Effector memory CD8-positive, alpha-beta T cell (primary cell): ENCODE measurements at regions not wholly inside any gene's neighbourhood (a gene's known extent, or its start where the extent isn't known, plus 50 kb on each side); places are given as distances from the start of the nearest gene placed in this dataset.

Experiments used
- ATAC-seq: fragments of 150-1000 bp; cut with Tn5 transposase; replicated peaks from 2 replicates; pipeline ENCODE4 v1.10.0; 2021; ENCODE audit warnings: mild to moderate bottlenecking, moderate library complexity
- DNase-seq, 3 experiments: peaks; one replicate each; pipeline ENCODE4 v3.0.0; 2021
- H3K27ac Mint-ChIP-seq, 2 donors: one replicate each; pipeline ENCODE4 v1.8.0; 2022; ENCODE audit warnings: mild to moderate bottlenecking in 2 of 2, mixed read lengths in 2 of 2, moderate library complexity in 2 of 2
- H3K27me3 Mint-ChIP-seq, 2 donors: one replicate each; pipeline ENCODE4 v1.8.0; 2022; ENCODE audit warnings: mixed read lengths in 2 of 2
- H3K36me3 Mint-ChIP-seq: one replicate; pipeline ENCODE4 v1.8.0; 2022; ENCODE audit warnings: mild to moderate bottlenecking, moderate library complexity, mixed read lengths; ENCODE audit not compliant: insufficient read depth
- H3K4me1 Mint-ChIP-seq, 2 donors: one replicate each; pipeline ENCODE4 v1.8.0; 2022; ENCODE audit warnings: low read depth in 2 of 2, mixed read lengths in 2 of 2
- H3K4me3 Mint-ChIP-seq, 2 donors: one replicate each; pipeline ENCODE4 v1.8.0; 2022; ENCODE audit warnings: mild to moderate bottlenecking in 2 of 2, mixed read lengths in 2 of 2, moderate library complexity in 2 of 2
- H3K9me3 Mint-ChIP-seq, 2 donors: one replicate each; pipeline ENCODE4 v1.8.0; 2022; ENCODE audit warnings: mixed read lengths in 2 of 2

- ATAC-seq = no peak
- Mint-ChIP-seq H3K36me3 (no peaks in the 10 kb centered on the region), H3K27me3 (no peaks in the 10 kb centered on the region), H3K4me3 (no peak overlapping the region), H3K4me1 (no peaks in the 10 kb centered on the region), H3K27ac (no peak overlapping the region), H3K9me3 (peaks cover 2 to 14% of the 10 kb centered on the region in 2 donors)
- DNase-seq = no peak
Measured at GRCh38 chr5:33343676-33344327, 97.0 kb upstream of the TARS1 start.

DNA sequence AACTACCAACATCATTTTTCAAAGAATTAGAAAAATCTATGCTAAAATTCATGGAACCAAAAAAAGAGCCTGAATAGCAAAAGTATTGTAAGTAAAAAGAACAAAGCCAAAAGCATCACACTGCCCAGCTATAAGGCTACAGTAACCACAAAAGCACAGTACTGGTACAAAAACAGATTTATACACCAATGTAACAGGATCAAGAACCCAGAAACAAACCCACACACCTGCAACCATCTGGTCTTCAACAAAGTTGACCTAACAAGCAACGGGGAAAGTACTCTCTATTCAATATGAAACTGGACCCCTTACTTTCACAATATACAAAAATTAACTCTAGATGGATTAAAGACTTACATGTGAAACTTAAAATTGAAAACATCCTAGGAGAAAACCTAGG is 94.2 kb upstream of the TARS1 start:
- Mint-ChIP-seq H3K4me1 (no peaks in the 10 kb centered on the region), H3K9me3 (peaks cover 10 to 14% of the 10 kb centered on the region in 2 donors), H3K4me3 (no peak overlapping the region), H3K27ac (no peak overlapping the region), H3K36me3 (no peaks in the 10 kb centered on the region), H3K27me3 (no peaks in the 10 kb centered on the region)
- ATAC-seq (no peak), DNase-seq (no peak)

- Mint-ChIP-seq H3K27ac (no peak overlapping the region), H3K4me3 (no peak overlapping the region), H3K4me1 (no peaks in the 10 kb centered on the region), H3K9me3 (peaks cover 8% of the 10 kb centered on the region in 2 donors), H3K36me3 (peaks cover 2% of the 10 kb centered on the region), H3K27me3 (peaks cover 0 to 10% of the 10 kb centered on the region in 2 donors)
- ATAC-seq (no peak), DNase-seq (no peak)
Measured at GRCh38 chr5:33361781-33362180, 79.0 kb upstream of the TARS1 start.

GRCh38 chr5:33362915-33363314 is 77.8 kb upstream of the TARS1 start:
- no peak for ATAC-seq
- Mint-ChIP-seq H3K36me3 (peaks cover 2% of the 10 kb centered on the region), H3K4me1 (no peaks in the 10 kb centered on the region), H3K4me3 (no peak overlapping the region), H3K9me3 (peaks cover 8% of the 10 kb centered on the region in 2 donors), H3K27ac (no peak overlapping the region), H3K27me3 (peaks cover 0 to 10% of the 10 kb centered on the region in 2 donors)
- no peak for DNase-seq

- H3K4me3 Mint-ChIP-seq = no peak overlapping the region
- H3K27me3 Mint-ChIP-seq = peaks cover 0 to 10% of the 10 kb centered on the region in 2 donors
- no peaks in the 10 kb centered on the region for H3K4me1 Mint-ChIP-seq
- H3K27ac Mint-ChIP-seq = no peak overlapping the region
- DNase-seq (no peak), ATAC-seq (no peak)
- no peaks in the 10 kb centered on the region for H3K36me3 Mint-ChIP-seq
- peaks cover 8% of the 10 kb centered on the region in 2 donors for H3K9me3 Mint-ChIP-seq
Measured at GRCh38 chr5:33363537-33363936, 77.2 kb upstream of the TARS1 start.

GRCh38 chr5:33364406-33364805 is 76.4 kb upstream of the TARS1 start:
- ATAC-seq = no peak
- Mint-ChIP-seq H3K27ac (no peak overlapping the region), H3K27me3 (peaks cover 0 to 10% of the 10 kb centered on the region in 2 donors), H3K4me1 (no peaks in the 10 kb centered on the region), H3K9me3 (peaks cover 8% of the 10 kb centered on the region in 2 donors), H3K4me3 (no peak overlapping the region), H3K36me3 (no peaks in the 10 kb centered on the region)
- DNase-seq = no peak

DNA sequence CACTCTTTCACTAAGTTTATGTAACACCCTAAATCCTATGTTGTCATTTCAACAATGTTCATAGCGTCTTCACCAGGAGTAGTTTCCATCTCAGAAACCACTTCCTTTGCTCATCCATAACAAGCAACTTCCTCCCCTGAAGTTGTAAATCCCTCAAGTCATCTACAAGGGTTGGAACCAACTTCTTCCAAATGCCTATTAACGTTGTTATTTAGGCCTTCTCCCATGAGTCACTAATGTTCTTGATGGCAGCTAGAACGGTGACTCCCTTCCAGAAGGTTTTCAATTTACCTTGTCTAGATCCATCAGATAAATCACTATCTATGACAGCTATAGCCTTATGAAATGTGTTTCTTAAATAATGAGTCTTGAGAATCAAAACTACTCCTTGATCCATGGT is 73.3 kb upstream of the TARS1 start:
- Mint-ChIP-seq H3K27me3 (peaks cover 0 to 2% of the 10 kb centered on the region in 2 donors), H3K4me3 (no peak overlapping the region), H3K36me3 (no peaks in the 10 kb centered on the region), H3K4me1 (no peaks in the 10 kb centered on the region), H3K9me3 (peaks cover 0 to under 1% of the 10 kb centered on the region in 2 donors), H3K27ac (no peak overlapping the region)
- DNase-seq (no peak), ATAC-seq (no peak)

- H3K27me3 Mint-ChIP-seq = no peaks in the 10 kb centered on the region
- H3K27ac Mint-ChIP-seq = no peak overlapping the region
- ATAC-seq (no peak), DNase-seq (no peak)
- no peaks in the 10 kb centered on the region for H3K9me3 Mint-ChIP-seq
- H3K4me1 Mint-ChIP-seq = no peaks in the 10 kb centered on the region
- H3K4me3 Mint-ChIP-seq = no peak overlapping the region
- H3K36me3 Mint-ChIP-seq = no peaks in the 10 kb centered on the region
Measured at GRCh38 chr5:33369485-33370465, 71.0 kb upstream of the TARS1 start.

DNA sequence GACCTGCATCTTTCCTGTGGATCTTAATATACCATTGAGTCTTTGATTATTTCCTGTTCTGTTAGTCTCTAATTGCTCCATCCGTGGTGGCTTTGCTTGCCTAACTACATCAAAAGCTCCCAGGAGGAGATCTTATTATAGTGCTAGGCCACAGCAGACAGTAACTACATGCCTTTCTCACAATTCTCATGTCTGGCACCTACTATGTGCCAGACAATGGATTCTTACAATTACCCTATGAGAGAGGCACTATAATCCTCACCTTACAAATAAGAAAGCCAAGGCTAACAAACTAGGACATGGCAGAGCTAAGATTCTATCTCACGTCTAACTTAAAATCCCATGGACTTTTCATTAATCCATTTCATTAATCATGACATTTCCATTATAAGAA is 70.3 kb upstream of the TARS1 start:
- DNase-seq (no peak), ATAC-seq (no peak)
- Mint-ChIP-seq H3K27ac (no peak overlapping the region), H3K4me3 (no peak overlapping the region), H3K9me3 (no peaks in the 10 kb centered on the region), H3K36me3 (no peaks in the 10 kb centered on the region), H3K4me1 (no peaks in the 10 kb centered on the region), H3K27me3 (no peaks in the 10 kb centered on the region)

GRCh38 chr5:33371660-33372059 is 69.1 kb upstream of the TARS1 start:
- Mint-ChIP-seq H3K36me3 (no peaks in the 10 kb centered on the region), H3K27ac (no peak overlapping the region), H3K4me3 (no peak overlapping the region), H3K27me3 (no peaks in the 10 kb centered on the region), H3K9me3 (no peaks in the 10 kb centered on the region), H3K4me1 (no peaks in the 10 kb centered on the region)
- ATAC-seq = no peak
- DNase-seq = no peak

DNA sequence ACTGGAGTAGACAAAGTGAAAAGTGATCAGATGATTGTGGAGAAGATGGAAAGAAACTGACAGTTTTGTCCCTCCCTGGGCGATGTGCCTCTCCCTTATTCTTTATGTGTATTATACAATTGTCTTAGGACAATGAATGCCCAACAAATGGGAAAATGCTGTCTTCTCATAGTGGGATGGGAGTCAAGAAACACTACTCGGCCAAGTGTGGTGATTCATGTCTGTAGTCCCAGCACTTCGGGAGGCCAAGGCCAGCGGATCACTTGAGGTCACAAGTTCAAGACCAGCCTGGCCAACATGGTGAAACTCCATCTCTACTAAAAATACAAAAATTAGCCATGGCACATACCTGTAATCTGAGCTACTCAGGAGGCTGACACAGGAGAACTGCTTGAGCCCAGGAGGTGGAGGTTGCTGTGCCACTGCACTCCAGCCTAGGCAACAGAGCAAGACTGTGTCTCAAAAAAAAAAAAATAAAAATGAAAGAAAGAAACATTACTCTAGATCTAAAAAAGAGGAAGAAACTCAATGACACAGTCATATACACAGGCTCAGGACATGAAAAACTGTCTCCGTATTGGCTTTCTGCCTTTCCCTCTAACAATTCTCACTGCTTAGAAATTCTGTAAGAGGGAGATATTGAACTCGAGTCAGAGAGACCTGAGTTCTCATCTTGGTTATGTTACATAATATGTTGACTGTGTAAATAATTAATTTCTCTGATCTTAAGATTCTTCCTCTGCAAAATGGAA is 67.9 kb upstream of the TARS1 start:
- H3K9me3 Mint-ChIP-seq = no peaks in the 10 kb centered on the region
- H3K27me3 Mint-ChIP-seq = no peaks in the 10 kb centered on the region
- no peaks in the 10 kb centered on the region for H3K36me3 Mint-ChIP-seq
- H3K27ac Mint-ChIP-seq = no peak overlapping the region
- H3K4me3 Mint-ChIP-seq = no peak overlapping the region
- no peak for ATAC-seq
- DNase-seq = no peak
- H3K4me1 Mint-ChIP-seq = no peaks in the 10 kb centered on the region

DNA sequence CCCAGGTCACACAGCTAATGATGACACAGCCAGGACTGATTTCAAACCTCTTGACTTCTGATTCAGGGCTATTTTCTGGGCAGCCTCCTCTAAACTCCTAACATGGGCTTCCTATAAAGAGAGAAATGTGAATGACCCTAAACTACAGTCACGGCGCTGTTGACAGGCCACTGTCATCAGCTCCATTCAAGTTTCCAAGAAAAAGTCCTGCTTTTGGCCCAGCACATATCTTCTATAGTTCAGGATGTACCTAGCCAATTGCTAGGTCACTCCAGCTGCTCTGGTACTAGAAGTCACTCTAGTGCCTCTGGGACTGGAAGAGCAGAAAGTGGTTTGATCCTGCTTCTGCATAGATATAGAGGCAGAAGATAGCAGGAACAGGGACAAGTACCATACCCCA is 64.9 kb upstream of the TARS1 start:
- DNase-seq = no peak
- ATAC-seq = no peak
- Mint-ChIP-seq H3K27ac (no peak overlapping the region), H3K4me1 (no peaks in the 10 kb centered on the region), H3K9me3 (no peaks in the 10 kb centered on the region), H3K27me3 (peaks cover 0 to 7% of the 10 kb centered on the region in 2 donors), H3K4me3 (no peak overlapping the region), H3K36me3 (no peaks in the 10 kb centered on the region)

GRCh38 chr5:33379757-33380156 is 61.0 kb upstream of the TARS1 start:
- Mint-ChIP-seq H3K27me3 (peaks cover 8 to 15% of the 10 kb centered on the region in 2 donors), H3K4me1 (no peaks in the 10 kb centered on the region), H3K36me3 (no peaks in the 10 kb centered on the region), H3K9me3 (peaks cover 0 to 2% of the 10 kb centered on the region in 2 donors), H3K4me3 (no peak overlapping the region), H3K27ac (no peak overlapping the region)
- ATAC-seq (no peak), DNase-seq (no peak)
